Heart left ventricle (tissue), 16 donors: ENCODE measurements at regions not wholly inside any gene's neighbourhood (a gene's known extent, or its start where the extent isn't known, plus 50 kb on each side); places are given as distances from the start of the nearest gene placed in this dataset.

Experiments used
- ATAC-seq, 4 donors: fragments of 200-7000 bp; cut with Tn5 transposase; one replicate each; pipeline ENCODE4 v1.9.1; 2020 to 2022; ENCODE audit warnings: moderate library complexity in 4 of 4, mild to moderate bottlenecking in 3 of 4, moderate number of reproducible peaks in 1 of 4
- DNase-seq, 5 donors: peaks; one replicate each; pipeline ENCODE4 v3.0.0-alpha.2; 2020
- H3K27ac ChIP-seq, 12 donors: fragments of 200-600 bp; sonication (generic) in 4 of 12; one replicate each; pipeline versions ENCODE4 v1.5.0 to v1.8.0; 2016 to 2022; ENCODE audit warnings: mild to moderate bottlenecking in 2 of 12
- H3K27me3 ChIP-seq, 9 donors: fragments of 200-600 bp; sonication (generic) in 2 of 9; one replicate each; pipeline versions ENCODE4 v1.5.1 to v1.8.0; 2016 to 2022; ENCODE audit warnings: mild to moderate bottlenecking in 3 of 9
- H3K36me3 ChIP-seq, 9 donors: fragments of 200-600 bp; sonication (generic) in 2 of 9; one replicate each; pipeline versions ENCODE4 v1.5.0 to v1.8.0; 2018 to 2022; ENCODE audit warnings: mild to moderate bottlenecking in 2 of 9
- H3K4me1 ChIP-seq, 12 donors: fragments of 200-600 bp; sonication (generic) in 4 of 12; one replicate each; pipeline versions ENCODE4 v1.5.0 to v1.8.0; 2016 to 2022; ENCODE audit warnings: mild to moderate bottlenecking in 3 of 12
- H3K4me3 ChIP-seq, 12 donors: fragments of 200-600 bp; sonication (generic) in 4 of 12; one replicate each; pipeline versions ENCODE4 v1.5.0 to v1.8.0; 2017 to 2022; ENCODE audit warnings: mild to moderate bottlenecking in 9 of 12, moderate library complexity in 4 of 12
- H3K9me3 ChIP-seq, 12 donors: fragments of 200-600 bp; sonication (generic) in 4 of 12; one replicate each; pipeline versions ENCODE4 v1.5.0 to v1.8.0; 2016 to 2022; ENCODE audit warnings: mild to moderate bottlenecking in 1 of 12
- POLR2A ChIP-seq, 2 donors: fragments of 450-650 bp; IDR thresholded peaks; one replicate each; pipeline ENCODE4 v1.6.1; 2017; ENCODE audit warnings: antibody characterized with exemption in 2 of 2, mild to moderate bottlenecking in 2 of 2, moderate library complexity in 2 of 2
- WGBS, 4 donors: extraction: QIAGEN DNeasy Blood & Tissue Kit in 2 of 4; methylation state at CpG; one replicate each; pipeline versions ENCODE4 v1.1.5 to v1.1.7; 2013 to 2018; 5-methylcytosine and 5-hydroxymethylcytosine counted together
- intact Hi-C, 10 donors: fragments of 100-400 bp; cut with DNase I; formaldehyde crosslinking; loops; one replicate each; pipeline versions ENCODE4 v1.11.1 to v1.14.2; 2022
- TF ChIP-seq, protein P1 (sequence below), 12 donors: fragments of 200-600 bp; sonication (generic) in 4 of 12; IDR thresholded peaks; one replicate each; pipeline versions ENCODE4 v1.5.0 to v1.8.0; 2018 to 2022; ENCODE audit warnings: antibody characterized with exemption in 12 of 12, mild to moderate bottlenecking in 5 of 12
- donor health status: ischemic (EF 13 %, LVEDD 7.1; RV severe dilation, severe dysfunction).
- donor health status: healthy with polysubstance abuse.
- donor health status: DM: no; HTN: yes; CAD: no.
- donor health status: DM: no; HTN: no; CAD: no.
- donor health status: ischemic (EF 25% LVEDD 6.9; RV normal size, moderate dysfunction).
- donor health status: ischemic (EF 25% LVEDD 5.7; RV mildly dilated, moderate dysfunction).
- donor health status: healthy.
- donor health status: DM: yes; HTN: yes; CAD: no.
- donor health status: ischemic (EF 35%, LVEDD 5.7; RV mildly dilated, moderate dysfunction).
- donor health status: nonischemic (EF 11% LVEDD 7.7; RV severe dilation, severe dysfunction).
- donor health status: DM: yes; HTN: yes; CAD: no.
- donor health status: PGD.
- donor health status: ischemic (EF 29% LVEDD 5.4; RV normal size, mild dysfunction).
- donor health status: nonischemic (EF 23%, LVEDD 6.1; RV moderate dilation, normal function).

DNA sequence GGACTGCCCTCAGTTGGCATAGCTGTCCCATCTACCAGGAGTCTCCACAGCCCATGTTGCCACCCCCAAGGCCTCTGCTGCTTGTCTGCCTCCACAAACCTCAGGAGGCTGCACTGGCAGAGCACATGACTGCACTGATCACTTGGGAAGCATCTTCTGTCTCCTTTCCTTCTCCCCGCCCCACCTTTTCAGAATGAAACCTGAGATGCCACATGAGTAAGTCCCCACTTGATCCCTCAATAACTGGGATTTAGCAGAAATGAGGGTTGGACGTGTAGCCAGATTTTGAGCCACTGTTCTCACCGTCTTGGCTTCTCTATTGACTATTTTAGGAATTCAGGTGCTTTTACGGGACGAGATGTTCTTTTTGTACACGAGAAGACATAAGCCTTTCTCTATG, 328.4 kb downstream of the CDC5L start:
- no peak for ATAC-seq
- 89 to 94% (median 91%) methylated on average over 6 of the region's 6 CpGs for WGBS, 4 donors
- Histone ChIP-seq H3K27me3 (no peaks in the 10 kb centered on the region), H3K9me3 (no peaks in the 10 kb centered on the region), H3K36me3 (no peaks in the 10 kb centered on the region), H3K27ac (no peak overlapping the region), H3K4me3 (no peak overlapping the region), H3K4me1 (peaks cover 0 to 4% (median 0%) of the 10 kb centered on the region in 12 donors)
- no peak for TF ChIP-seq POLR2A (IDR thresholded peaks at IDR 0.05)
- TF ChIP-seq, protein P1, sequence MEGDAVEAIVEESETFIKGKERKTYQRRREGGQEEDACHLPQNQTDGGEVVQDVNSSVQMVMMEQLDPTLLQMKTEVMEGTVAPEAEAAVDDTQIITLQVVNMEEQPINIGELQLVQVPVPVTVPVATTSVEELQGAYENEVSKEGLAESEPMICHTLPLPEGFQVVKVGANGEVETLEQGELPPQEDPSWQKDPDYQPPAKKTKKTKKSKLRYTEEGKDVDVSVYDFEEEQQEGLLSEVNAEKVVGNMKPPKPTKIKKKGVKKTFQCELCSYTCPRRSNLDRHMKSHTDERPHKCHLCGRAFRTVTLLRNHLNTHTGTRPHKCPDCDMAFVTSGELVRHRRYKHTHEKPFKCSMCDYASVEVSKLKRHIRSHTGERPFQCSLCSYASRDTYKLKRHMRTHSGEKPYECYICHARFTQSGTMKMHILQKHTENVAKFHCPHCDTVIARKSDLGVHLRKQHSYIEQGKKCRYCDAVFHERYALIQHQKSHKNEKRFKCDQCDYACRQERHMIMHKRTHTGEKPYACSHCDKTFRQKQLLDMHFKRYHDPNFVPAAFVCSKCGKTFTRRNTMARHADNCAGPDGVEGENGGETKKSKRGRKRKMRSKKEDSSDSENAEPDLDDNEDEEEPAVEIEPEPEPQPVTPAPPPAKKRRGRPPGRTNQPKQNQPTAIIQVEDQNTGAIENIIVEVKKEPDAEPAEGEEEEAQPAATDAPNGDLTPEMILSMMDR (IDR thresholded peaks at IDR 0.05) = no peak
- intact Hi-C loops = no loop called here
- no peak for DNase-seq

DNA sequence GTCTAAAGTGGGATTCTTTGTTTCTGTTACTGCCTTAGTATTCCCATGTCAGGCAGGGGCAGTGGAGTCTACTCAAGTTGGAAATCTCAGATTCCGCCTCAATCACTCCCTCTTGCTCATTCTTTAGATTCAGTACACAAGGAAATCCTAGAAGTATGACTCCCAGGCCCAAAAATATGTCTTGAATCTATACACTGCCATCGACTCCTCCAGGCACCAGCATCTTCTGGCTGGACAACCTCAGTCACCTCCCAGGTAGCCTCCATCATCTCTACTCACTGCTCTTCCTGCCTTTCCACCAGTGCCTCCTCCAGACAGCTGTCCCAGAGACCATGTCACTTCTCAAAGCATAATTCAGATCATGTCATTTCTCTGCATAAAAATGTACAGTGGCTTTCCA, 329.9 kb downstream of the CDC5L start:
- no peaks in the 10 kb centered on the region for H3K36me3 ChIP-seq
- no peak for ATAC-seq
- H3K9me3 ChIP-seq = no peaks in the 10 kb centered on the region
- intact Hi-C loops = no loop called here
- no peak overlapping the region for H3K4me3 ChIP-seq
- WGBS, 4 donors = 82 to 91% (median 86%) methylated on average over 2 of the region's 2 CpGs
- DNase-seq = no peak
- no peaks in the 10 kb centered on the region for H3K27me3 ChIP-seq
- H3K27ac ChIP-seq = no peak overlapping the region
- TF ChIP-seq, protein P1 (IDR thresholded peaks at IDR 0.05) = no peak
- TF ChIP-seq POLR2A (IDR thresholded peaks at IDR 0.05) = no peak
- H3K4me1 ChIP-seq = peaks cover 0 to 14% (median 0%) of the 10 kb centered on the region in 12 donors

DNA sequence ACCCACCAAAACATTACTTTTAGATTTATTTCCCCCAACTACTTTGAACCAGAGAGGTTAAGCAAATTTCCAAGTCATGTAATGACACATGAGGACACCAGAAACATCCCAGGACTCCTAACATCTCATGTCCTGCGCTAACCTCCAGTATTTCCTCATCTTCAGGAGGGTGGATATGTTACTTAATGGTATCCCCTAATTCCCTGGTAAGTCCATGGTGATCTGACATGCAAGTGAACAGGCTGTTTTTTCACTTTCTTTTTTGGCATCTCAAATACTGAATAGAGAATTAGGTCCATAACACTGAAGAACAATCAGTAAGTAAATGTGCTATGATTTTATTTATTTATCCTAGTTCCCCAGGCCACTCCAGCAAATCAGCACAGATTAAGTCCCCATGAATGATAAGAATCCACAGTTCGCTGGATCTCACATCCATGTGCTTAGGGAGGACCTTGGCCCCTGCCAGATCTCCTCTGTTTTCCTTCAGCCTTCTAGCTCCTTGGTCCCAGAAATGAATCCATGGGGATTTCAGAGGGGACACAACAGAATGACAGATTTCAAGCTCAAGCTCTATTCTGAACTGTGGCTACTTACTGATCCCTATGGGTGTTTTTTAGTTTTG, 334.6 kb downstream of the CDC5L start:
- H3K4me3 ChIP-seq = no peak overlapping the region
- H3K27ac ChIP-seq = no peak overlapping the region
- H3K9me3 ChIP-seq = no peaks in the 10 kb centered on the region
- ATAC-seq = no peak
- H3K27me3 ChIP-seq = no peaks in the 10 kb centered on the region
- no peak for DNase-seq
- peaks cover 0 to 27% (median 0%) of the 10 kb centered on the region in 12 donors for H3K4me1 ChIP-seq
- intact Hi-C loops = no loop called here
- TF ChIP-seq, protein P1 (IDR thresholded peaks at IDR 0.05) = no peak
- TF ChIP-seq POLR2A (IDR thresholded peaks at IDR 0.05) = no peak
- no peaks in the 10 kb centered on the region for H3K36me3 ChIP-seq
- WGBS, 4 donors = 62 to 77% (median 66%) methylated on average over 2 of the region's 2 CpGs

DNA sequence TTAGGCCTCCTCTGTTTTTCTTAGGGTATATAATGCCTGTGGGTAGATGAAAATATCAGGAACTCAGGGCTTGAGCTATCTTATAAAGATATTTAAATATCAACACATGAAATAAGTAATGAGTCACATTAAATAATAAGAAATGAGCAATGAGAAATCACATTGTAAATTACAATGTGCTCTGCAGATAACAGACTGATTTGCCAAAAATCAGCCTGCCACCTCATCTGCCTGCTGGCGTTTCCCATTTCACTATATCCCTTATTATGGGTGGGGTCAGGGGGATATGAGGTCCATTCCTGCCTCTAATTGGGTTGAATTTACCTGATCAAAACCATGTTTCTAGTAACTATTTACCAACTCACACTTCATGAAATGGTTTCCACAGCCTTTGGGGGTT, 335.2 kb downstream of the CDC5L start:
- DNase-seq (no peak), ATAC-seq (no peak)
- H3K9me3 ChIP-seq = no peaks in the 10 kb centered on the region
- no peak overlapping the region for H3K27ac ChIP-seq
- 67 to 83% (median 80%) methylated on average over 1 of the region's 1 CpG for WGBS, 4 donors
- intact Hi-C loops = no loop called here
- H3K36me3 ChIP-seq = no peaks in the 10 kb centered on the region
- TF ChIP-seq, protein P1 (IDR thresholded peaks at IDR 0.05) = no peak
- no peak for TF ChIP-seq POLR2A (IDR thresholded peaks at IDR 0.05)
- H3K27me3 ChIP-seq = no peaks in the 10 kb centered on the region
- H3K4me1 ChIP-seq = peaks cover 0 to 27% (median 0%) of the 10 kb centered on the region in 12 donors
- no peak overlapping the region for H3K4me3 ChIP-seq
